ENCODE measurements at regions not wholly inside any gene's neighbourhood (a gene's known extent, or its start where the extent isn't known, plus 50 kb on each side); places are given as distances from the start of the nearest gene placed in this dataset.
"Not testable (repeated sequence)": the region's sequence is repeated elsewhere in the genome, so short reads cannot be mapped to it uniquely, and the experiment has no call there.

DNA sequence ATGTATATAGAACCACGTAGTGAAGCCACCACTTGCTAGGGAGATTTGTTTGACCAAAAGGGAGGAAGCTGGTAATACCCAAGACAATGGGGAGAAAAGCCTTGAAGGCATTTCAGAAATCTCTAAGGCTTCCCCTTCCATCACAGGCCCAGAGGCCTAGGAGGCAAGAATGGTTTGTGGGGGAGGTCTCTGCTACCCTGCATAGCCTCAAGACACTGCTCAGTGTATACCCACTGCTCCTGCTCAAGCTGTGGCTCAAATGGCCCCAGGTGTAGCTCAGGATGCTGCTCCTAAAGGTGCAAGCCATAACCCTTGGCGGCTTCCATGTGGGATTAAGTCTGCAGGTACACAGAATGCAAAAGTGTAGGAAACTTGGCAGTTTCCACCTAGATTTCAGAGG, 1105.8 kb downstream of the GATA3 start:
- POLR2A ChIA-PET = no interaction called here
- CTCF ChIA-PET = no interaction called here

GRCh38 chr10:9163699-9164098, 1109.2 kb downstream of the GATA3 start:
- ChIA-PET CTCF (no interaction called here), POLR2A (no interaction called here)

GRCh38 chr10:9166770-9167169, 1112.3 kb downstream of the GATA3 start:
- POLR2A ChIA-PET = no interaction called here
- CTCF ChIA-PET = no interaction called here

GRCh38 chr10:9172276-9172675, 1117.8 kb downstream of the GATA3 start:
- CTCF ChIA-PET = no interaction called here
- POLR2A ChIA-PET = no interaction called here

GRCh38 chr10:9175200-9175599, 1120.7 kb downstream of the GATA3 start:
- CTCF ChIA-PET = no interaction called here
- POLR2A ChIA-PET = interaction anchor here (0.6 kb wide), 1 partner anchor 1354 kb away, joined by 3 read pairs; no protein-coding TSS in a partner anchor

DNA sequence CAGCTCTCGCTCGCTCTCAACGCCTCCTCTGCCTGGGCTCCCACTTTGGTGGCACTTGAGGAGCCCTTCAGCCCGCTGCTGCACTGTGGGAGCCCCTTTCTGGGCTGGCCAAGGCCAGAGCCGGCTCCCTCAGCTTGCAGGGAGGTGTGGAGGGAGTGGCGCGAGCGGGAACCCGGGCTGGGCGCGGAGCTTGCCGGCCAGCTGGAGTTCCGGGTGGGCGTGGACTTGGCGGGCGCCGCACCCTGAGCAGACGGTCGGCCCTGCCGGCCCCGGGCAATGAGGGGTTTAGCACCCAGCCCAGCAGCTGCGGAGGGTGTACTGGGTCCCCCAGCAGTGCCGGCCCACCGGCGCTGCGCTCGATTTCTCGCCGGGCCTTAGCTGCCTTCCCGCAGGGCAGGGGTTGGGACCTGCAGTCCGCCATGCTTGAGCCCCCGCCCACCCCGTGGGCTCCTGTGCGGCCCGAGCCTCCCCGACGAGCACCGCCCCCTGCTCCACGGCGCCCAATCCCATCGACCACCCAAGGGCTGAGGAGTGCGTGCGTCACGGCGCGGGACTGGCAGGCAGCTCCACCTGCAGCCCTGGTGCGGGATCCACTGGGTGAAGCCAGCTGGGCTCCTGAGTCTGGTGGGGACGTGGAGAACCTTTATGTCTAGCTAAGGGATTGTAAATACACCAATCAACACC, 1128.9 kb downstream of the GATA3 start:
- CTCF ChIA-PET, POLR2A ChIA-PET: not testable (repeated sequence)

DNA sequence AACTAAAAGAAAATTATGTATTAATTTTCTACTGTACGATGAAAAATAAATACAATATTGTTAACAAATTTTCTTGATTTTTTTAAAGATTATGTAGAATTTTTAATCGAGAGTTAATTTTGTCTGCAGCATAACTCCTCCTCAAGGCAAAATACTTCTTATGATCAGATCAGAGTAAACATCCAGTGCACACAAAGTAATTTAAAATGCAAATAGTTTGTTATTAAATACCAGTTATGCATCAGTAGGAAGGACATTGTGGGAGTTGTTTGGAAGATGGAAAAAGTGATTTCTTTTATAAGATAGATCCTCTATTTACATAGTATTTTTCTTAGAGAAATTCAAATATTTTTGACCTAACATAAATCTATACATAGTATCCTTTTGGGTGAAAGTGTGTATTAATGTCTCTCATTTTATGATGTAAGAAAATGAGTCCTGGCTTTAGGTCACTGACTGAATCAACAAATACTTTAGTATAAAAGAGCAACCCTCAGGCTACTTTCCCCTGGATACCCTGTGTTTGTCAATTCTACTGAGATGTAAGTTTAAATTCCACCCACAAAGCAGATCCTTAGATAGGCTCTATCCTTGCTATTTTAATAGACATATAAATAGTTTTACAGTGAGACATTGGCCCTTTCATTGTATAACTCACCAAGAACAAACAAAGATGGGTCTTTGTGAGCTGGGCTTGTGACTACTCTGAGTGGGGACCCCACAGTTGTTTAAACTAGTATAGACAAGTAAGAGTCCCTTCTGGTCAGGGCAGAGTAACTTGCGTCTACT, 1133.7 kb downstream of the GATA3 start:
- POLR2A ChIA-PET = no interaction called here
- CTCF ChIA-PET = no interaction called here

DNA sequence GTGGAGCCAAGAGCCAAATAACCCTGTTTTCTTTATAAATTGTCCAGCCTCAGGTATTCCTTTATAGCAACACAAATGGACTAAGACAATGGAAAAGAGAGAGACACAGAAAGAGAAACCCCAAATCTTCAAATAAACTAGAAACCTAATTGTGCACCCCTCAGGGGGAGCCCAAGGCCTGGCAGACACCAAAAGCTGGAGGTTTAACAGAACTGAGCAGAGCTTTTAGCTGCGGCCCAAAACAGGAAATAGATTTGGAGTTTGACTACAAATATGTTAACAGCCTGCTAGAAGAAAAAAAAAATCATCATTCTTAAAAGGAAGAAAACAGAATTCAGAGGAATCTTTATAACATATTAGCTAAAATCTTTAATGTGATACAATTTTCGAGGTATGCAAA, 1135.0 kb downstream of the GATA3 start:
- POLR2A ChIA-PET = no interaction called here
- CTCF ChIA-PET = no interaction called here

DNA sequence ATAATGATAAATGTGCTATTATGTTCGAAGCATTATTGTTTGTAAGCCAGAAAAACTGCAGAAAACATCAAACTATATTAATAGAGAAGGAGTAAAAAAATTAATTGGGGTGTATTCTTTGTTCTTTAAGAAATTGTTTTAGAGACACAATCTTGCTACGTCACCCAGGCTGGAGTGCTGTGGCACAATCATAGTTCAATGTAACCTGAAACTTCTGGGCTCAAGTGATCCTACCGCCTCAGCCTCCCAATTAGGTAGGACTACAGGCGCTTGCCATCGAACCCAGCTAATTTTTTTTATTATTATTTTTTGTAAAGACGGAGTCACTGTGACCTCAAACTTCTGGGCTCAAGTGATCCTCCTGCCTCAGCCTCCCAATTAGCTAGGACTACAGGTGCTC, 1138.6 kb downstream of the GATA3 start:
- CTCF ChIA-PET = no interaction called here
- POLR2A ChIA-PET = no interaction called here

- POLR2A ChIA-PET = interaction anchor here (0.6 kb wide), 1 partner anchor 186 kb away, joined by 7 read pairs; no protein-coding TSS in a partner anchor
- CTCF ChIA-PET = no interaction called here
Observed at GRCh38 chr10:9195385-9195784, 1140.9 kb downstream of the GATA3 start.

- CTCF ChIA-PET = no interaction called here
- POLR2A ChIA-PET = no interaction called here
Observed at GRCh38 chr10:9198611-9199010, 1144.1 kb downstream of the GATA3 start.

GRCh38 chr10:9205558-9205957, 1151.1 kb downstream of the GATA3 start:
- CTCF ChIA-PET = no interaction called here
- POLR2A ChIA-PET = no interaction called here

- POLR2A ChIA-PET = no interaction called here
- CTCF ChIA-PET = interaction anchor here (1.7 to 2.3 kb wide), 2 partner anchors 15 to 32 kb away, joined by 3 to 5 read pairs; no protein-coding TSS in a partner anchor
Observed at GRCh38 chr10:9209105-9209798, 1154.8 kb downstream of the GATA3 start.

DNA sequence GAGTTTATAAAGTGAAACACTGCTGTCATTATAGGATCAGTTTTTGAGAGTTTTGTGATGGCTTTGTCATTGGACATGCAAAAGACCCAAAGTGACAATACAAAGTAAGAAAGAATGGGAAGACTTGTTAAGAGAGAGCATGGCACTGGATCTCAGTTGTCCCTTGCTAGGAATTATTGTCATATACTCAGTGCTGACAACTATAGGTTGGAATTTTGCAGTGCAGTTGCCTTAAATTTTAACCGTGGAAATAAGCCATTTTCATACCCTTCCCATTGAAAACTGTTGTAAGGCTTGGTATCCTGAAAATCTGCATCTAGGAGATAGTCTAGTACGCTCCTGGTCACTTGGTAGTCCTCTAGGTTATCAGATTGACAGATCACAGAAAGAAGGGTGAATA, 1156.7 kb downstream of the GATA3 start:
- ChIA-PET CTCF (no interaction called here), POLR2A (no interaction called here)

DNA sequence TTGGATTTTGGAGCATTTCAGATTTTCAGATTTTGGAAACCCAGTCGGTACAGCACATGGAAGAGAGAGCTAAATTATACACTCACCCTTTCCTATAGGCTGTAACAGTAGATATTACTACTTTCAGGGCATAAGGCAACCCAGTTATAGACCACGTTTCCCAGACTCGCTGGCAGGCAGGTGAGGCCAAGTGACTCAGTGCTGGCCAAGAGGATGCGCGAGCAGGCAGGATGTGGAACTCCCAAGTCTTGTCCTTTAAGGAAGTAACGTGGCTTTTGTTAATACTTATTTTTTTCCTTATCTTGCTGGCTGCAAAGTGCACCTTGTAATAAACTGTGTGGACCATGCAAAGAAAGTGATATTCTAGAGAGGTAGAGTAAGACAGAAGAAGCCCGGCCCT, 1160.1 kb downstream of the GATA3 start:
- ChIA-PET CTCF (no interaction called here), POLR2A (no interaction called here)

GRCh38 chr10:9215121-9215520, 1160.6 kb downstream of the GATA3 start:
- POLR2A ChIA-PET = no interaction called here

GRCh38 chr10:9219860-9220259, 1165.4 kb downstream of the GATA3 start:
- CTCF ChIA-PET = no interaction called here
- POLR2A ChIA-PET = no interaction called here

More at GRCh38 chr10:9215121-9215520, 1160.6 kb downstream of the GATA3 start:
- CTCF ChIA-PET = no interaction called here

GRCh38 chr10:9222917-9223316, 1168.4 kb downstream of the GATA3 start:
- POLR2A ChIA-PET = no interaction called here
- CTCF ChIA-PET = no interaction called here

GRCh38 chr10:9227679-9228365, 1173.3 kb downstream of the GATA3 start:
- POLR2A ChIA-PET = no interaction called here
- CTCF ChIA-PET = no interaction called here

GRCh38 chr10:9228771-9229170, 1174.3 kb downstream of the GATA3 start:
- CTCF ChIA-PET = no interaction called here
- POLR2A ChIA-PET = no interaction called here
